HUES6 (cell line): ENCODE measurements at regions not wholly inside any gene's neighbourhood (a gene's known extent, or its start where the extent isn't known, plus 50 kb on each side); places are given as distances from the start of the nearest gene placed in this dataset.
"Not testable (repeated sequence)": the region's sequence is repeated elsewhere in the genome, so short reads cannot be mapped to it uniquely, and the experiment has no call there.

ENCODE experiments used
- H3K27ac ChIP-seq: 2 replicates; pipeline ENCODE4 v1.7.0; 2013; ENCODE audit warnings: low read depth, mild to moderate bottlenecking, low read length, inconsistent platforms
- H3K27me3 ChIP-seq: 2 replicates; pipeline ENCODE4 v1.6.1; 2013; ENCODE audit warnings: low read length; ENCODE audit not compliant: control insufficient read depth, insufficient read depth
- H3K36me3 ChIP-seq: 2 replicates; pipeline ENCODE4 v1.6.1; 2013; ENCODE audit warnings: low read length; ENCODE audit not compliant: control insufficient read depth, insufficient read depth
- H3K4me1 ChIP-seq: 2 replicates; pipeline ENCODE4 v1.6.1; 2013; ENCODE audit warnings: low read length; ENCODE audit not compliant: control insufficient read depth, insufficient read depth
- H3K4me3 ChIP-seq: 2 replicates; pipeline ENCODE4 v1.5.1; 2013; ENCODE audit warnings: low read depth, low read length
- H3K9ac ChIP-seq: one replicate; pipeline ENCODE4 v1.6.1; 2013; ENCODE audit warnings: mild to moderate bottlenecking, low read length
- H3K9me3 ChIP-seq: 2 replicates; pipeline ENCODE4 v1.6.1; 2013; ENCODE audit warnings: low read depth, low read length; ENCODE audit not compliant: control insufficient read depth, insufficient read depth

GRCh38 chr16:85449191-85449884 lies 163.8 kb upstream of the GSE1 start:
- H3K4me1 ChIP-seq = peaks cover 18% of the 10 kb centered on the region
- H3K27ac ChIP-seq = no peak overlapping the region
- no peaks in the 10 kb centered on the region for H3K9me3 ChIP-seq
- H3K4me3 ChIP-seq = no peak overlapping the region
- H3K27me3 ChIP-seq = no peaks in the 10 kb centered on the region
- no peaks in the 10 kb centered on the region for H3K36me3 ChIP-seq
- no peak overlapping the region for H3K9ac ChIP-seq

- Histone ChIP-seq H3K4me3 (no peak overlapping the region), H3K27ac (no peak overlapping the region), H3K4me1 (peaks cover 18% of the 10 kb centered on the region), H3K36me3 (no peaks in the 10 kb centered on the region), H3K27me3 (no peaks in the 10 kb centered on the region; the same call in 1 of the 2 replicates), H3K9ac (no peak overlapping the region), H3K9me3 (no peaks in the 10 kb centered on the region)
Measured at GRCh38 chr16:85449885-85450245, 163.3 kb upstream of the GSE1 start.

GRCh38 chr16:85451142-85451541 lies 162.0 kb upstream of the GSE1 start:
- H3K4me1 ChIP-seq = peaks cover 21% of the 10 kb centered on the region
- H3K9me3 ChIP-seq, H3K27ac ChIP-seq, H3K9ac ChIP-seq, H3K36me3 ChIP-seq, H3K27me3 ChIP-seq, H3K4me3 ChIP-seq: not testable (repeated sequence)

- Histone ChIP-seq H3K27me3 (peaks cover 7% of the 10 kb centered on the region; the same call in 1 of the 2 replicates), H3K4me1 (peaks cover 24% of the 10 kb centered on the region), H3K9ac (no peak overlapping the region), H3K4me3 (no peak overlapping the region), H3K9me3 (no peaks in the 10 kb centered on the region), H3K36me3 (no peaks in the 10 kb centered on the region), H3K27ac (no peak overlapping the region)
Measured at GRCh38 chr16:85451641-85452363, 161.3 kb upstream of the GSE1 start.

- no peaks in the 10 kb centered on the region for H3K36me3 ChIP-seq
- no peak overlapping the region for H3K27ac ChIP-seq
- no peak overlapping the region for H3K9ac ChIP-seq
- no peak overlapping the region for H3K4me3 ChIP-seq
- peaks cover 28% of the 10 kb centered on the region for H3K4me1 ChIP-seq
- H3K9me3 ChIP-seq = no peaks in the 10 kb centered on the region
- peaks cover 12% of the 10 kb centered on the region; the same call in 1 of the 2 replicates for H3K27me3 ChIP-seq
Measured at GRCh38 chr16:85452364-85453193, 160.5 kb upstream of the GSE1 start.

GRCh38 chr16:85453194-85453678 lies 159.9 kb upstream of the GSE1 start:
- Histone ChIP-seq H3K9me3 (no peaks in the 10 kb centered on the region), H3K9ac (no peak overlapping the region), H3K36me3 (no peaks in the 10 kb centered on the region), H3K4me1 (peaks cover 28% of the 10 kb centered on the region), H3K4me3 (no peak overlapping the region), H3K27ac (no peak overlapping the region), H3K27me3 (peaks cover 18% of the 10 kb centered on the region; the same call in 1 of the 2 replicates)

- Histone ChIP-seq H3K27me3 (peaks cover 20% of the 10 kb centered on the region; the same call in 1 of the 2 replicates), H3K9me3 (no peaks in the 10 kb centered on the region), H3K4me3 (no peak overlapping the region), H3K36me3 (no peaks in the 10 kb centered on the region), H3K27ac (no peak overlapping the region), H3K9ac (no peak overlapping the region), H3K4me1 (peaks cover 27% of the 10 kb centered on the region)
Measured at GRCh38 chr16:85453703-85454102, 159.4 kb upstream of the GSE1 start.

- Histone ChIP-seq H3K4me3 (no peak overlapping the region), H3K9ac (no peak overlapping the region), H3K27me3 (peaks cover 26% of the 10 kb centered on the region), H3K4me1 (peaks cover 22% of the 10 kb centered on the region; the same call in 1 of the 2 replicates), H3K9me3 (no peaks in the 10 kb centered on the region), H3K27ac (no peak overlapping the region), H3K36me3 (no peaks in the 10 kb centered on the region)
Measured at GRCh38 chr16:85454171-85454872, 158.8 kb upstream of the GSE1 start.

GRCh38 chr16:85455534-85455933 lies 157.6 kb upstream of the GSE1 start:
- H3K9me3 ChIP-seq = no peaks in the 10 kb centered on the region
- H3K27ac ChIP-seq = no peak overlapping the region
- peaks cover 37% of the 10 kb centered on the region for H3K27me3 ChIP-seq
- H3K9ac ChIP-seq = no peak overlapping the region
- H3K4me1 ChIP-seq = peaks cover 33% of the 10 kb centered on the region
- H3K36me3 ChIP-seq = no peaks in the 10 kb centered on the region
- no peak overlapping the region for H3K4me3 ChIP-seq

- Histone ChIP-seq H3K4me1 (peaks cover 51% of the 10 kb centered on the region), H3K4me3 (no peak overlapping the region), H3K9ac (no peak overlapping the region), H3K36me3 (no peaks in the 10 kb centered on the region), H3K9me3 (no peaks in the 10 kb centered on the region), H3K27ac (no peak overlapping the region), H3K27me3 (peaks cover 53% of the 10 kb centered on the region)
Measured at GRCh38 chr16:85457366-85457765, 155.8 kb upstream of the GSE1 start.
